HUES6 (cell line): ENCODE measurements at regions not wholly inside any gene's neighbourhood (a gene's known extent, or its start where the extent isn't known, plus 50 kb on each side); places are given as distances from the start of the nearest gene placed in this dataset.

Experiments used
- H3K27ac ChIP-seq: 2 replicates; pipeline ENCODE4 v1.7.0; 2013; ENCODE audit warnings: low read depth, mild to moderate bottlenecking, low read length, inconsistent platforms
- H3K27me3 ChIP-seq: 2 replicates; pipeline ENCODE4 v1.6.1; 2013; ENCODE audit warnings: low read length; ENCODE audit not compliant: control insufficient read depth, insufficient read depth
- H3K36me3 ChIP-seq: 2 replicates; pipeline ENCODE4 v1.6.1; 2013; ENCODE audit warnings: low read length; ENCODE audit not compliant: control insufficient read depth, insufficient read depth
- H3K4me1 ChIP-seq: 2 replicates; pipeline ENCODE4 v1.6.1; 2013; ENCODE audit warnings: low read length; ENCODE audit not compliant: control insufficient read depth, insufficient read depth
- H3K4me3 ChIP-seq: 2 replicates; pipeline ENCODE4 v1.5.1; 2013; ENCODE audit warnings: low read depth, low read length
- H3K9ac ChIP-seq: one replicate; pipeline ENCODE4 v1.6.1; 2013; ENCODE audit warnings: mild to moderate bottlenecking, low read length
- H3K9me3 ChIP-seq: 2 replicates; pipeline ENCODE4 v1.6.1; 2013; ENCODE audit warnings: low read depth, low read length; ENCODE audit not compliant: control insufficient read depth, insufficient read depth

DNA sequence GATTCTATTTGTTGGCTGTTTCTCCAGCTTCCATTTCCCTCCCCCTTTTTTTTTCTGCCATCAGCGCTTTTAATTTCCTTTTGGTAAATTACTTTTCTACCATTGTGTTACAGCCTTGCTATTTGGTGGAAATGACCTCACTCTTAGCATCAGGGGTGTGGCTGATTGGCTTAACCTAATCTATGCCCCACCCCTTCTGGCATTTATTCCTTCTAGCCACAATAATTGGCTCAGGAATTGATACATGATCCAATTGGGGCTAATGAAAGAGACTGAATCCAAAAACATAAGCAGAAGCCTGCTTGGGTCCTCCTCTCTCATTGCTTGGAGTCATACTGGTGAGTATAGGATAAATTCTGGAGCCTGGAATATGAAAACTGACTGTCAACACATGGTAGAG, 402.4 kb upstream of the LRRC4C start:
- no peaks in the 10 kb centered on the region for H3K9me3 ChIP-seq
- no peaks in the 10 kb centered on the region for H3K36me3 ChIP-seq
- H3K27me3 ChIP-seq: no peaks in the 10 kb centered on the region
- no peak overlapping the region for H3K27ac ChIP-seq
- no peak overlapping the region for H3K9ac ChIP-seq
- no peaks in the 10 kb centered on the region for H3K4me1 ChIP-seq
- H3K4me3 ChIP-seq: no peak overlapping the region

DNA sequence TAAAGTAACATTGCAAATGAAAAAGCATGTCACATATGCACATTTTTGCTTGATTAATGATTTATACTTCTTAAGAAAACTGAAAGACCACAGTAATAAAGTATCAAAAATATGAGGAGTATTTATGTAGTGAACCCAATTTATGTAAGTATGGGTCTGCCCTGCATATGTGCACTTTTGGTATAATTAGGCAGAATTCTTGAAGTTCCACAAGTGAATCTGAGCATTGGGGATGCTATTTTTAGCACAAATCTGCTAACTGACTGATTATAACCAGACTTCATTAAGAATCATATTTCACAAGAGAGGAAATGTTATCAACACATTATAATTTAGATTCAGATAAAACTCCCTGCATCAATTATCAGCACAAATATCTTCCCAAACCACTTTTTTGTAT, 407.1 kb upstream of the LRRC4C start:
- Histone ChIP-seq H3K9ac (no peak overlapping the region), H3K36me3 (no peaks in the 10 kb centered on the region), H3K27me3 (no peaks in the 10 kb centered on the region), H3K4me3 (no peak overlapping the region), H3K27ac (no peak overlapping the region), H3K9me3 (no peaks in the 10 kb centered on the region), H3K4me1 (no peaks in the 10 kb centered on the region)

GRCh38 chr11:41868606-41869005, 409.2 kb upstream of the LRRC4C start:
- H3K27ac ChIP-seq: no peak overlapping the region
- H3K9me3 ChIP-seq: no peaks in the 10 kb centered on the region
- H3K4me1 ChIP-seq: 0 out of 2 replicates have a peak, but pooled peaks cover 5% of the 10 kb centered on the region
- H3K9ac ChIP-seq: no peak overlapping the region
- no peaks in the 10 kb centered on the region for H3K27me3 ChIP-seq
- no peak overlapping the region for H3K4me3 ChIP-seq
- no peaks in the 10 kb centered on the region for H3K36me3 ChIP-seq

GRCh38 chr11:41872426-41872825, 413.0 kb upstream of the LRRC4C start:
- Histone ChIP-seq H3K27ac (no peak overlapping the region), H3K9me3 (no peaks in the 10 kb centered on the region), H3K4me3 (no peak overlapping the region), H3K36me3 (no peaks in the 10 kb centered on the region), H3K9ac (no peak overlapping the region), H3K4me1 (0 out of 2 replicates have a peak, but pooled peaks cover 5% of the 10 kb centered on the region), H3K27me3 (no peaks in the 10 kb centered on the region)

DNA sequence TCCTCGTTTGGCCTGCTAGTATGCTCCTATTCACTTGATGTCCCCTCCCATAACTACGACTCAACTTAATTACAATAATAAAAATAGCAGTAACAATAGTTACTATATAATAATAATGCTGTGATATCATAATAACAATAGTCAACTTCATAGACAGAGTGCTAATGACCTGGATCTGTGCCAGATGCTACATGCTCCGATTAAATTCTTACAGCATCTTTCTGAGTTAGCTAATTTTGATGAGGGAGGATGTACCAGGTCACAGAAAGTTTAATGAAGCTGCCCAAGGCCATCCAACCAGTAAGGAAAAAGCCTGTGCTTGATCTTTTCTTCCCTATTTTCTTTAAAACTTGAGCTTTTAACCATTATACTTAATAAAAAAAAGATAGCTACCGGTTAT, 413.4 kb upstream of the LRRC4C start:
- no peak overlapping the region for H3K4me3 ChIP-seq
- no peaks in the 10 kb centered on the region for H3K9me3 ChIP-seq
- H3K36me3 ChIP-seq: no peaks in the 10 kb centered on the region
- no peak overlapping the region for H3K9ac ChIP-seq
- H3K27ac ChIP-seq: no peak overlapping the region
- H3K27me3 ChIP-seq: no peaks in the 10 kb centered on the region
- 0 out of 2 replicates have a peak, but pooled peaks cover 5% of the 10 kb centered on the region for H3K4me1 ChIP-seq

- Histone ChIP-seq H3K9me3 (no peaks in the 10 kb centered on the region), H3K4me3 (no peak overlapping the region), H3K27me3 (no peaks in the 10 kb centered on the region), H3K4me1 (no peaks in the 10 kb centered on the region), H3K9ac (no peak overlapping the region), H3K27ac (no peak overlapping the region), H3K36me3 (no peaks in the 10 kb centered on the region)
These were observed 418.6 kb upstream of the LRRC4C start for GRCh38 chr11:41878095-41878494.

GRCh38 chr11:41879214-41879613, 419.8 kb upstream of the LRRC4C start:
- no peak overlapping the region for H3K27ac ChIP-seq
- H3K9ac ChIP-seq: no peak overlapping the region

DNA sequence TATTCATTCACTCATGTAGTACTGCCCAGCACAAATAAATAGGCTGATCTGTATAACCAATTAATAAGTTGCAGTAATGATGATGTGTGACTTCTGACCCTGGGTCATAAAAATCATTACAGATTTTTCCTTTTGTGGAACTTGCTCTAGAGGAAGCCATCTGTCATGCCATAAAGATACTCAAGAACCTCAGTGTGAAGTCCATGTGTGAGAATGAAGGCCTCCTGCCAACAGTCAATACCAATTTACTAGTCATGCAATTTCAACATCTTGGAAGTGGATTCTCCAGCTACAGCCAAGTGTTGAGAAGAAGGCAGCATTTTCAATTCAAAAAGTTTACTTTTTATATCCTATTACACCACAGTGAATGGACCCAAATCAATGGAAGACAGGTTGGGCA, 435.6 kb upstream of the LRRC4C start:
- H3K4me3 ChIP-seq: no peak overlapping the region
- H3K9ac ChIP-seq: no peak overlapping the region
- H3K27me3 ChIP-seq: no peaks in the 10 kb centered on the region
- H3K4me1 ChIP-seq: no peaks in the 10 kb centered on the region
- H3K9me3 ChIP-seq: peaks cover 2% of the 10 kb centered on the region; the same call in 1 of the 2 replicates
- no peak overlapping the region for H3K27ac ChIP-seq
- H3K36me3 ChIP-seq: no peaks in the 10 kb centered on the region

More at GRCh38 chr11:41879214-41879613, 419.8 kb upstream of the LRRC4C start:
- Histone ChIP-seq H3K36me3 (no peaks in the 10 kb centered on the region), H3K4me1 (no peaks in the 10 kb centered on the region), H3K27me3 (no peaks in the 10 kb centered on the region), H3K4me3 (no peak overlapping the region), H3K9me3 (no peaks in the 10 kb centered on the region)

DNA sequence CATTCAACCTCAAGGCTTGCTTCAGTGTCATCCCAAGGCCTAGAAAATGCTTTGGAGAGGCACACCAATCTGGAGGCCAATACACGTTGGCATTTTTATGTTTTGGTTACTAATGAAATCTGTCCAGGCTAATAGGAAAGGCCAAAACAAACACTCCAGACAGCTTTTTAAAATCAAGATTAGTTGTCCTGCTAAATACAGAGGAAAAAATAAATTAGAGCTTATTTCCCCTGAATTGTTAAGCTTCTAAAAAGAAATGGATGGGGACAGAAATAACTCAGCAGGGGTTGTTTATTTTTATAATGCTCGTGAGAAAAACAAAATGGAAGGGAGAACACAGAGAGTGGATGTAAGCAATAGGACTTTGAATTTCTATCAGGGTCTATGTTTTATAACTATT, 438.5 kb upstream of the LRRC4C start:
- no peaks in the 10 kb centered on the region for H3K4me1 ChIP-seq

DNA sequence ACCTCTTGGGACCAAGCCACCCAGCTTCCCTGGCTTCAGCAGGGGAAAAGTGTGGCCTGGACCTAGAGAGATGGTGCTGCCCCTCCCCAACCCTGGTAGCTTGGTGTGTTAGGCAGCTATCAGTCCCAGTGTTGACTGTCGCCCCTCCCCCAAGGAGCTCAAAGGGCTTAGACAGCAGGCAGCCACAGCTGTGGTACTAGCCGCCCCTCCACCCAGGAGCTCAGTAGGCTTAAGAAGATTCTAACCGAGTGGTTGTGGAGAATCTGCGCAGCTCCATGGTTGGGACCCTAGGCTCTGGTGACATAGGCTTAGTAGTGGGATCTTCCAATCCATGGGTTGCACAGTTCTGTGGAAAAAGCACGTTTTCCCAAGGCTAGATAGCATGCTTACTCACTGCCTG, 458.4 kb upstream of the LRRC4C start:
- H3K27ac ChIP-seq: no peak overlapping the region
- H3K9me3 ChIP-seq: peaks cover 6% of the 10 kb centered on the region; the same call in 1 of the 2 replicates
- no peak overlapping the region for H3K4me3 ChIP-seq
- peaks cover 7% of the 10 kb centered on the region for H3K4me1 ChIP-seq
- no peaks in the 10 kb centered on the region for H3K36me3 ChIP-seq
- no peak overlapping the region for H3K9ac ChIP-seq
- no peaks in the 10 kb centered on the region for H3K27me3 ChIP-seq

More for the DNA sequence above, 438.5 kb upstream of the LRRC4C start:
- Histone ChIP-seq H3K9ac (no peak overlapping the region), H3K27me3 (no peaks in the 10 kb centered on the region), H3K27ac (no peak overlapping the region), H3K9me3 (peaks cover 9% of the 10 kb centered on the region; the same call in 1 of the 2 replicates), H3K36me3 (no peaks in the 10 kb centered on the region), H3K4me3 (no peak overlapping the region)

- Histone ChIP-seq H3K27ac (no peak overlapping the region), H3K4me1 (peaks cover 7% of the 10 kb centered on the region), H3K9ac (no peak overlapping the region), H3K36me3 (no peaks in the 10 kb centered on the region), H3K9me3 (peaks cover 6% of the 10 kb centered on the region; the same call in 1 of the 2 replicates), H3K27me3 (no peaks in the 10 kb centered on the region), H3K4me3 (no peak overlapping the region)
These were observed 460.9 kb upstream of the LRRC4C start for GRCh38 chr11:41920374-41920773.
